Mammary epithelial cell (primary cell): ENCODE measurements at regions not wholly inside any gene's neighbourhood (a gene's known extent, or its start where the extent isn't known, plus 50 kb on each side); places are given as distances from the start of the nearest gene placed in this dataset.

Source experiments
- EZH2 ChIP-seq: IDR thresholded peaks from 2 replicates; pipeline ENCODE4 v1.6.1; 2012; ENCODE audit warnings: low read length, inconsistent platforms, borderline replicate concordance
- TF ChIP-seq, protein P1 (sequence below), 2 donors: IDR thresholded peaks in 1 of 2; conservative IDR thresholded peaks in 1 of 2; 2 replicates each; pipeline ENCODE4 v1.5.1; 2011 to 2012; ENCODE audit warnings: inconsistent platforms in 2 of 2, low read length in 2 of 2, mild to moderate bottlenecking in 2 of 2, control low read depth in 1 of 2, low read depth in 1 of 2; ENCODE audit not compliant: insufficient read depth in 1 of 2; ENCODE audit errors: extremely low read depth in 1 of 2

DNA sequence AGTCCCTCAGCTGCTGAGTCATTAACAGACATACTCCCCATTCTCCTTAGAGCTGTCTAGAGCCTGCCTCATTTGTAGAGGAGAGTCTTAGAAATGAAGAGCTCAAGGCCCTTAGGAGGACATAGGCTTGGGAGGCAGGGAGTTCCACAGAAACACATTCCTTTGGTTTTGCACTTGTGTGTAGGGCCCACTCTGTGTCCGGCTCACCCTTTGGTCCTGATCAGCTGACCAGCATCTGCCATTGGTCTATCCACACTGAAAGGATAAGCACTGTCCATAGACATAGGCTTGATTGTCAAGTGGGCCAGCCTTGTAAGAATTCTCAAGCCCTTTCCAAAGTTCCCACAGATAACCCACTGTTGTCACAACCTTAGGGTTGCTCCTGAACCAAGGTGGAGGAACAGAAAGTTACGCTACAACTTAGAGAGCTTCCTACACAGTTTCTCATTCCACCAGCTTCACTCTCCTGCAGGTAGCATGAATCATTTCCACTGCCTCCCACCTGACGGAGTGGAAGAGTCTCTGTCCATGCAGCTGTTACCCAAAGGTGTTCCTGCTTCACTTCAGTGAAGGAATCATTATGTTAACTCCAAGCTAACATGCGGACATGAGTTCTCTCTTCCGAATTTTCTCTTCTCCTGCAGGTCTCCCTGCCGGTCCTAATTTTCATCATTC is 96.1 kb downstream of the TNFSF18 start:
- TF ChIP-seq, protein P1, sequence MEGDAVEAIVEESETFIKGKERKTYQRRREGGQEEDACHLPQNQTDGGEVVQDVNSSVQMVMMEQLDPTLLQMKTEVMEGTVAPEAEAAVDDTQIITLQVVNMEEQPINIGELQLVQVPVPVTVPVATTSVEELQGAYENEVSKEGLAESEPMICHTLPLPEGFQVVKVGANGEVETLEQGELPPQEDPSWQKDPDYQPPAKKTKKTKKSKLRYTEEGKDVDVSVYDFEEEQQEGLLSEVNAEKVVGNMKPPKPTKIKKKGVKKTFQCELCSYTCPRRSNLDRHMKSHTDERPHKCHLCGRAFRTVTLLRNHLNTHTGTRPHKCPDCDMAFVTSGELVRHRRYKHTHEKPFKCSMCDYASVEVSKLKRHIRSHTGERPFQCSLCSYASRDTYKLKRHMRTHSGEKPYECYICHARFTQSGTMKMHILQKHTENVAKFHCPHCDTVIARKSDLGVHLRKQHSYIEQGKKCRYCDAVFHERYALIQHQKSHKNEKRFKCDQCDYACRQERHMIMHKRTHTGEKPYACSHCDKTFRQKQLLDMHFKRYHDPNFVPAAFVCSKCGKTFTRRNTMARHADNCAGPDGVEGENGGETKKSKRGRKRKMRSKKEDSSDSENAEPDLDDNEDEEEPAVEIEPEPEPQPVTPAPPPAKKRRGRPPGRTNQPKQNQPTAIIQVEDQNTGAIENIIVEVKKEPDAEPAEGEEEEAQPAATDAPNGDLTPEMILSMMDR (conservative IDR thresholded peaks at IDR 0.05 in 1 of 2, IDR thresholded peaks at IDR 0.05 in 1 of 2; ENCODE audit: extremely low read depth in 1 of 2, insufficient read depth in 1 of 2, low read depth in 1 of 2, low read length in 2 of 2): no peak
- no peak for TF ChIP-seq EZH2
